Activated CD4-positive, CD25-positive, alpha-beta regulatory T cell treated with anti-CD3 and anti-CD28 coated beads, Interleukin-2, amount 50 U/mL, for 72 hours (primary cell): ENCODE measurements at regions not wholly inside any gene's neighbourhood (a gene's known extent, or its start where the extent isn't known, plus 50 kb on each side); places are given as distances from the start of the nearest gene placed in this dataset.

Experiments used
- DNase-seq: peaks from one replicate; pipeline ENCODE4 v3.0.0; 2021

DNA sequence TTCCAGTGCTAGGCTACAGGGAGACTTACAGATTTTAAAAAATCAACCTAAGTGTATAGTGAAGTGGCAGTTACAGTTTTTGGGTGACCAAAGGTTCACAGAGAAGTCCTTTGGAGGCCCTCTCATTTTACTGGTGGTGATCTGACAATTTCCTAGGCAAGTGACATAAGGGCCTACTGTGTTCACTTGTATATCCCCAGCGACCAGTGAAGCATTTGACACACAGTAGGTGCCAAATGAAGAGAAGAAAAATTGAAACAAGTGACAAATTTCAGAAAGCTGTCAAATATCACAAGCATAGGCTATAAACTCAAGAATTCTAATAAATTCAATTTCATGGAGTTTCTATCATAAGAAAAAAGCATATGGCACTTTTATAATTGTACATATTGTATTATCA, 89.5 kb downstream of the RPL22L1 start:
- DNase-seq, result no peak

DNA sequence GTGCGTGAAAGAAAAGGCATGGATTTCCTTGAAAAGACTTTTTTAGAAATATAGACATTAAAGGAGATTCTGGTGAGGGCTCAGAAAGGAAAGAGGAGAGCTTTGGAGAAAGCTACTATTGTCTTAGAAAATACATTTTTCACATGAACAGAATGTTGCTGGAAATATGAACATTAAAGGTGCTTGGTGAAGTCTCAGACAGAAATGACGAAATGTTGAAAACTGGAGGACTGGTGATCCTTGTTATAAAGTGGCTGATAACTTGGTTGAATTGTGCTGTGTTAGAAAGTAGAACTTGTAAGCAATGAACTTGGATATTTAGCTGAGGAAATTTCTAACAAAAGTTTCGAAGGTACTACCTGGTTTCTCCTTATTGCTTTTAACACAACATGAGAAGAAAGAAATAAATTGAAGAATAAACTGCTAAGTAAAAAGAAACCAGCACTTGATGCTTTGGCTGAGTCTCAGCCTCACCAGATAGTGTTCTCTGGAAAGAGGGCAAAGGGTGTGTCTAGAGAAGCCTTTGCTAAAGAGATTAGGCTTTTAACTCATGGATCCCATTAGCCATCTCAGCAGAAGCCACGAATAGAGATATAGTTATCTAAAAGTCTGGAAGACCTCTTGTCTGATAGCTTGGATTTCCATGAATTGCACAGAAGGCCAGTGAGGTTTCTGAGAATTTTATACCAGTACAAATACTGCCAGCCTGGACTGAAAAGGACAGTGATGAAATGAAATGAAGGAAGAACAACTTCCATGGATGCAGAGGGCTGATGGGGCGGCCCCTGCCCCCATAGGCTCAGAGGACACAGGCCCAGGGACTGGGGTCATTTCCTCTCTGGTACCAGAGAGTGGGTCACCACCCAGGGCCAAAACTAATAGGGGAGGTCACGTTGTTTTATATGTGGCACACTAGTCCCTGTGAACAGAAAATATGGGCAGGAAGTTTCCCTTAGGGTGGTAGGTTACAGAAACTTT, 91.5 kb downstream of the RPL22L1 start:
- no peak for DNase-seq

DNA sequence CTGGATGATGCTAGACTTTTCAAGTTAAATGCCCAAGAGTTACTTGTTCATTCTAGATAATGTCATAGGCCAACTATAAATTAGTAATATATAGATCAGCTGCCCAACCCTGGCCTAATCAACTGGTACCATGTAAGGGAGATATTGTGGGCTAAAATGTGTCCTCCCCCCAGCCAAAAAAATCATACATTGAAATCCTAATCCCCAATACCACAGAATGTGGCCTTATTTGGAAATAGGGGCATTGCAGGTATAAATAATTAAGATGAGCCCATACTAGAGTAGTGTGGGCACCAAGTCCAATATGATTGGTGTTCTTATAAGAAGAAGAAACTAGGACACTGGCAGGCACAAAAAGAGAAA, 92.5 kb downstream of the RPL22L1 start:
- DNase-seq, result no peak

DNA sequence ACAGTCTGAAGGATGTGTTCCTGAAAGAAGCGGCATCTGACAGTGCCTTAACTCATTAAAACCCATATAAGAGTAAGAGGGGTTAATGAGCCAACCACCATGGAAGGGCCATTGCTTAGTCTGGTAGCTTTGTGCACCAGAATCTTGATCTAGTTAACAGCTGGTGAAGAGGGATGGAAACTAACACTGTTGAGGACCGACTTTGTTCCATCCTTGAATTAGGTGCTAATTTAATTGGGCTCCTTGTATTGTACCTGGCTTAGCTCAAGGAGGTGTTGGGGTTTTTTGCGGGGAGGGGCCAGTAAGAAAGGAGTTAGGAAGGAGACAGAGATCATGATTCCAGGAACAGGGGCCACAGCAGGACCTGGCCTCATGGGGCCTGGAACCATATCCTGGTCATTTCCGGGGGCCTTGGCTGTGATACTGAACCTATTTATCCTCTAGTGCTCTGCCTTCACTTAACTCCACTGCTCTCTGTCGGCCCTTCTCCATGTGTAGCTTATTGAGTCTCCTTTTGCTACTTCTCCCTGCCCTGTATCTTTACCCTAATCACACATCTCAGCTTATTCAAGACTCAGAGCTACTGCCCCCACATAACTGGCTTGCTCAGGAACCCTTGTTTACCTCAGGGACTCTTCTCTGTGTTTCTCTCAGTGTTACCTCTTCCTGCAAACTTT, 93.0 kb downstream of the RPL22L1 start:
- DNase-seq, result no peak

DNA sequence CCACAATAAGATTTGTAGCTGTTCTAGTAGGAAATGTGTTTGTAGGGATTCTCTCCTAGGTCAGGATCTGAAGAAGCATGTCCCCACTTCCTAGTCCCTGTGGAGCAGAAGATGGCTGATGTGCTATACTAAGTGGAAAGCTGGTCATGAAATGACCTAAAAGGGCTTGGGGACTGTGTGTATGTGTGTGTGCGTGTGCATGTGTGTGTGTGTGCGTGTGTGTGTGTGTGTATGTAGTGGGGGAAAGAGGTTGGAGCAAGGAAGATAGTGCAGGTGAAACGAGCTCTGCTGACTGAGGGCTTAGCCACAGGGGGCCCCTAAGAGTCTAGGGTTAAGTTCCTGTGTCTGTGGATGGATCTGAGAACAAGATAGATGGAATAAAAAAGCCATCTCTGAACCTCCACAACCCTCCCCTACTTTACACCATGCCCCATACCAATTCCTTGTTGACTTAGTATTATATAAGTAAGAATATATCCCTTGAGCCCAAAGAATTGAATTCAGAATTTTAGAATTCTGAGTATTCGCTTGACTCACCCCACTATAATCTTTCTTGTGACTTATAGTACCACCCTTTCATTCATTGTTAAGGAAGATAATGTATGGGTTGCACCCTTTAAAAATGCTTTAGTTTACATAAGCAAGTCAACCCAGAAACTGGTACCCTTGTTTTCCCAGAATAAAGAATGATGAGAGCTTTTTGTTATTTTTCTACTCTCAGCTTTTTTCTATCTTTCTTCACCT, 96.1 kb downstream of the RPL22L1 start:
- DNase-seq, result no peak

DNA sequence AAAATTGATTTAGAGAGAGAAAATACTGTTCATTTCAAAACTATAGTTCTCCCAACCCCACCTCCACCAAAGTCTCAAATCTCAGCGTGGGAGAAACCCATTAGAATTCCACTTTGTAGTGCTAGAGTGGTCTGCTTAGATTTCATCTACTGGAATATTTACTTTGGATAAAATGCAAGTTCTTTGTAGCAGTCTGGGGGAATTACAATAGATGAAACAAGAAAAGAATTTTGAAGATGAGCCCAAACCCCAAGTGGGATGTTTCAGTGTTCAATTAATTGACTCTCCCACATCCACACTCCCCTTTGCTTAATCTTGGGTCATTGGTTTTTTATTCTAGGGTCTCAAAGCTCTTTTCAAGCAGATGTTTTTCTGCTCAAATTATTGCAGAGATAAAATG, 97.8 kb downstream of the RPL22L1 start:
- DNase-seq, result no peak

- no peak for DNase-seq
These were observed 101.6 kb downstream of the RPL22L1 start for GRCh38 chr3:170768334-170768801.

DNA sequence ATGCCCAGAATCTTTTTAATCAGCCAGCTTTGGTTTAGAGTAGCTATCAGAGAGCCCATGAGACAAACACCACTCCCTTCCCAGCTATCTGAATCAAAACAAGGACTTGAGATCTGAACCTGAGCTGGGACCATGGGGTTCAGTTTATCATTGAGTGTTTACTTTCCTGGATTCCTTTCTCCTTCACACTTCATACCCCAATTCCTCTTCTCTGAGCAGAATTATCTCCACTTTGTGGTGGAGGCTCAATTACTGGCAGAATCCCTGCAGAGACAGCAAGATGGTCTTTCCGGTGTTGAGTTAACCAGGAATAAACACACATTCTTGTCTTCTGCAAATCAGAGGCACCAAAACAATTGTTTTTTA, 102.4 kb downstream of the RPL22L1 start:
- no peak for DNase-seq

- DNase-seq, result no peak
These were observed 103.0 kb downstream of the RPL22L1 start for GRCh38 chr3:170766823-170767575.

- no peak for DNase-seq
These were observed 103.7 kb downstream of the RPL22L1 start for GRCh38 chr3:170766253-170766652.

GRCh38 chr3:170765419-170766078, 104.4 kb downstream of the RPL22L1 start:
- no peak for DNase-seq

GRCh38 chr3:170764017-170764416, 106.0 kb downstream of the RPL22L1 start:
- no peak for DNase-seq

- DNase-seq, result no peak
These were observed 107.9 kb downstream of the RPL22L1 start for GRCh38 chr3:170762064-170762463.

- no peak for DNase-seq
These were observed 108.9 kb downstream of the RPL22L1 start for GRCh38 chr3:170761103-170761502.

GRCh38 chr3:170760174-170760526, 109.8 kb downstream of the RPL22L1 start:
- no peak for DNase-seq

DNA sequence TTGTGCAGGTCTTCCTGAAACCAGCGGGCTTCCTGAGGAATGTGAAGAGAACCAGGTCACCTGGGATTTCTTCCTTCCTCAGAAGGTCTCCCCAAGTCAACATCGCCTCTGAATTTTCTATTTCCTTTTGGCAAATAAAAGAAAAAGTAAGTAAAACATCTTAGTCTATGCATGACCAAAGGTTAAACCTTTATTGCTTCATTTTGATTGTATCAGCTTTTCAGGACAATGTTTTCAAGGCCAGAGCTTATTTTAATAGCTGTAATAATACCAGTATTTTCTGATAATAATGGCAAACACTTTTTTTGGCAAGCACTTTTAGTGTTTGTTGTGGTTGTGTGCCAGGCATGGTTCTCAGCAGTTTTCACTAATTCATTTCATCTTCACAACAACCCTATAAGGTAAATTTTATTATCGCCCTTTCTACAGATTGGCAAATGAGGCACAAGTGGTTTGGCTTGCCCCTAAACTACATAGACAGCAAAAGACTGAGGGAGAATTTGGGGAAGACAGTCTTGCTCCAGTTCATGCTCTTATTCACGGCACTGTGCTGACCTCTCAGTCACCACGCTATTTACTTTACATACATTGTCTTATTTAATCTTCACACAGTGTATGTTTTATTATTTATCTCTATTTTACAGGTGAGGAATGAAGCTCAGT, 110.4 kb downstream of the RPL22L1 start:
- no peak for DNase-seq

DNA sequence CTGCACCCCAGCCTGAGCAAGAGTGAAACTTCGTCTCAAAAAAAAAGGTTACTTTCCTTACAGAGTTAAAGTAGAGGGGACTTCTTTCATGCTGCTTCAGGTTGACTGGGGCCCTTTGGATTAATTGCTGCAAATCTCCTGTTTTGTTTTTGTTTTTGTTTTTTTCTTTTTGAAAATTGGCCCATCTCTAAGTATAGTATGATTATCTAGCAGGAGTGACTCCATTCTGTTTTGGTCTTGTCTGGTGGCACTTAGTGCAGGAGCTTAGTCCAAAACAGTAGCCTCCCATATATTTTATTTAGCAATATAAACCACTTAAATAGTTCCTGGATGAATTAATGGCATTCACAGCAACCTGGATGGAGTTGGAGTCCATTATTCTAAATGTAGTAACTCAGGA, 113.0 kb downstream of the RPL22L1 start:
- DNase-seq, result no peak

GRCh38 chr3:170754311-170754693, 115.7 kb downstream of the RPL22L1 start:
- DNase-seq, result no peak

- DNase-seq, result no peak
These were observed 116.3 kb downstream of the RPL22L1 start for GRCh38 chr3:170753421-170754310.

GRCh38 chr3:170752571-170753155, 117.3 kb downstream of the RPL22L1 start:
- DNase-seq, result no peak
